ENCODE measurements at regions not wholly inside any gene's neighbourhood (a gene's known extent, or its start where the extent isn't known, plus 50 kb on each side); places are given as distances from the start of the nearest gene placed in this dataset.

- Histone ChIP-seq H3K4me3 (ENCODE audit: insufficient read depth, low read depth, low read length) (no peak overlapping the region), H3K36me3 (replicated peaks; ENCODE audit: control insufficient read depth, insufficient read depth, low read length) (no peaks in the 10 kb centered on the region), H3K27me3 (ENCODE audit: control insufficient read depth, insufficient read depth, low read length) (no peaks in the 10 kb centered on the region)
- no peak for DNase-seq
Measured at GRCh38 chr14:64639340-64639821, 64.8 kb upstream of the PLEKHG3 start.

GRCh38 chr14:64640839-64641238 is 63.4 kb upstream of the PLEKHG3 start:
- no peak overlapping the region for H3K4me3 ChIP-seq (ENCODE audit: insufficient read depth, low read depth, low read length)
- H3K36me3 ChIP-seq (replicated peaks; ENCODE audit: control insufficient read depth, insufficient read depth, low read length), result no peaks in the 10 kb centered on the region
- no peak for DNase-seq
- no peaks in the 10 kb centered on the region for H3K27me3 ChIP-seq (ENCODE audit: control insufficient read depth, insufficient read depth, low read length)

GRCh38 chr14:64641760-64642159 is 62.5 kb upstream of the PLEKHG3 start:
- Histone ChIP-seq H3K4me3 (ENCODE audit: insufficient read depth, low read depth, low read length) (no peak overlapping the region), H3K36me3 (replicated peaks; ENCODE audit: control insufficient read depth, insufficient read depth, low read length) (no peaks in the 10 kb centered on the region)
- no peak for DNase-seq

GRCh38 chr14:64643709-64644108 is 60.5 kb upstream of the PLEKHG3 start:
- Histone ChIP-seq H3K4me3 (ENCODE audit: insufficient read depth, low read depth, low read length) (no peak overlapping the region), H3K36me3 (replicated peaks; ENCODE audit: control insufficient read depth, insufficient read depth, low read length) (no peaks in the 10 kb centered on the region)
- DNase-seq, result no peak

More at GRCh38 chr14:64641760-64642159, 62.5 kb upstream of the PLEKHG3 start:
- H3K27me3 ChIP-seq (ENCODE audit: control insufficient read depth, insufficient read depth, low read length), result no peaks in the 10 kb centered on the region

GRCh38 chr14:64644629-64645028 is 59.6 kb upstream of the PLEKHG3 start:
- no peaks in the 10 kb centered on the region for H3K36me3 ChIP-seq (replicated peaks; ENCODE audit: control insufficient read depth, insufficient read depth, low read length)
- no peak for DNase-seq
- no peak overlapping the region for H3K4me3 ChIP-seq (ENCODE audit: insufficient read depth, low read depth, low read length)
- H3K27me3 ChIP-seq (ENCODE audit: control insufficient read depth, insufficient read depth, low read length), result no peaks in the 10 kb centered on the region

More at GRCh38 chr14:64643709-64644108, 60.5 kb upstream of the PLEKHG3 start:
- no peaks in the 10 kb centered on the region for H3K27me3 ChIP-seq (ENCODE audit: control insufficient read depth, insufficient read depth, low read length)

GRCh38 chr14:64645220-64645892 is 58.9 kb upstream of the PLEKHG3 start:
- peak; percentile 55 for DNase-seq
- no peaks in the 10 kb centered on the region for H3K36me3 ChIP-seq (replicated peaks; ENCODE audit: control insufficient read depth, insufficient read depth, low read length)
- no peaks in the 10 kb centered on the region for H3K27me3 ChIP-seq (ENCODE audit: control insufficient read depth, insufficient read depth, low read length)
- H3K4me3 ChIP-seq (ENCODE audit: insufficient read depth, low read depth, low read length), result no peak overlapping the region

- Histone ChIP-seq H3K4me3 (ENCODE audit: insufficient read depth, low read depth, low read length) (no peak overlapping the region), H3K36me3 (replicated peaks; ENCODE audit: control insufficient read depth, insufficient read depth, low read length) (no peaks in the 10 kb centered on the region), H3K27me3 (ENCODE audit: control insufficient read depth, insufficient read depth, low read length) (no peaks in the 10 kb centered on the region)
- no peak for DNase-seq
Measured at GRCh38 chr14:64646103-64646502, 58.1 kb upstream of the PLEKHG3 start.

GRCh38 chr14:64649383-64649998 is 54.7 kb upstream of the PLEKHG3 start:
- no peak for DNase-seq
- no peaks in the 10 kb centered on the region for H3K27me3 ChIP-seq (ENCODE audit: control insufficient read depth, insufficient read depth, low read length)
- H3K4me3 ChIP-seq (ENCODE audit: insufficient read depth, low read depth, low read length), result no peak overlapping the region
- no peaks in the 10 kb centered on the region for H3K36me3 ChIP-seq (replicated peaks; ENCODE audit: control insufficient read depth, insufficient read depth, low read length)

GRCh38 chr14:64653900-64654245 is 50.4 kb upstream of the PLEKHG3 start:
- H3K36me3 ChIP-seq (replicated peaks; ENCODE audit: control insufficient read depth, insufficient read depth, low read length), result no peaks in the 10 kb centered on the region
- no peaks in the 10 kb centered on the region for H3K27me3 ChIP-seq (ENCODE audit: control insufficient read depth, insufficient read depth, low read length)
- H3K4me3 ChIP-seq (ENCODE audit: insufficient read depth, low read depth, low read length), result no peak overlapping the region
- no peak for DNase-seq

- H3K36me3 ChIP-seq (replicated peaks; ENCODE audit: control insufficient read depth, insufficient read depth, low read length), result no peaks in the 10 kb centered on the region
- DNase-seq, result no peak
- no peak overlapping the region for H3K4me3 ChIP-seq (ENCODE audit: insufficient read depth, low read depth, low read length)
- H3K27me3 ChIP-seq (ENCODE audit: control insufficient read depth, insufficient read depth, low read length), result no peaks in the 10 kb centered on the region
Measured at GRCh38 chr14:64654246-64654900, 49.9 kb upstream of the PLEKHG3 start.

All from H7 (cell line).